Panc1 (cell line): ENCODE measurements at regions not wholly inside any gene's neighbourhood (a gene's known extent, or its start where the extent isn't known, plus 50 kb on each side); places are given as distances from the start of the nearest gene placed in this dataset.

Experiments used
- ATAC-seq: fragments of 200-7000 bp; cut with Tn5 transposase; 2 replicates; pipeline ENCODE4 v1.9.1; 2020; ENCODE audit warnings: mild to moderate bottlenecking, moderate library complexity
- BruUV-seq: library from RNA; stranded (reverse); fragments of 400-500 nt; replicated peaks from 2 replicates; lab custom pipeline; 2021; lab: Mats Ljungman, UMichigan
- CTCF ChIA-PET: fragments of 300-600 bp; sonication (Branson Sonifier 250); formaldehyde crosslinking; loops from one replicate; lab custom pipeline; 2022; ENCODE audit warnings: antibody characterized with exemption; lab: Charles Lee
- POLR2A ChIA-PET: fragments of 300-600 bp; sonication (Branson Sonifier 250); formaldehyde crosslinking; loops from one replicate; lab custom pipeline; 2022; ENCODE audit warnings: antibody characterized with exemption; lab: Charles Lee
- DNase-seq: peaks from one replicate; pipeline ENCODE4 v3.0.0-alpha.2; 2010; ENCODE audit warnings: low read depth, low spot score
- H3K27ac ChIP-seq: 2 replicates; pipeline ENCODE4 v1.5.1; 2011; ENCODE audit warnings: mild to moderate bottlenecking, low read length, inconsistent platforms
- H3K27me3 ChIP-seq: fragments of 200-500 bp; sonication (Bioruptor generic); 2 replicates; pipeline ENCODE4 v1.6.0; 2014; ENCODE audit warnings: low read length, inconsistent platforms; ENCODE audit not compliant: control insufficient read depth, insufficient read depth
- H3K36me3 ChIP-seq: fragments of 200-500 bp; sonication (Bioruptor generic); 2 replicates; pipeline ENCODE4 v1.5.1; 2014; ENCODE audit warnings: inconsistent platforms, mild to moderate bottlenecking, low read length, moderate library complexity; ENCODE audit not compliant: control insufficient read depth, insufficient read depth
- H3K4me1 ChIP-seq: 2 replicates; pipeline ENCODE4 v1.5.1; 2011; ENCODE audit warnings: inconsistent platforms, mild to moderate bottlenecking, low read length, moderate library complexity; ENCODE audit not compliant: control insufficient read depth, insufficient read depth
- H3K4me3 ChIP-seq, 2 experiments: 2 replicates each; pipeline ENCODE4 v1.5.1; 2011 to 2012; ENCODE audit warnings: low read depth in 2 of 2, low read length in 2 of 2, mild to moderate bottlenecking in 2 of 2, inconsistent platforms in 1 of 2, moderate library complexity in 1 of 2
- H3K9me3 ChIP-seq: fragments of 200-500 bp; sonication (Bioruptor generic); 2 replicates; pipeline ENCODE4 v1.5.1; 2014; ENCODE audit warnings: low read depth, mild to moderate bottlenecking, inconsistent platforms, low read length, moderate library complexity; ENCODE audit not compliant: control insufficient read depth, insufficient read depth
- CTCF ChIP-seq: fragments of 450-650 bp; IDR thresholded peaks from 2 replicates; pipeline ENCODE4 v1.5.1; 2017; ENCODE audit warnings: mild to moderate bottlenecking
- POLR2AphosphoS5 ChIP-seq: IDR thresholded peaks from 2 replicates; pipeline ENCODE4 v1.6.1; 2012; ENCODE audit warnings: mild to moderate bottlenecking, low read depth, low read length, moderate library complexity
- REST ChIP-seq, 2 experiments: IDR thresholded peaks; 2 replicates each; pipeline ENCODE4 v1.6.1; 2011 to 2012; ENCODE audit warnings: low read depth in 2 of 2, control low read depth in 1 of 2, low read length in 1 of 2, mild to moderate bottlenecking in 1 of 2, moderate library complexity in 1 of 2; ENCODE audit not compliant: insufficient read depth in 1 of 2
- SIN3A ChIP-seq: IDR thresholded peaks from 2 replicates; pipeline ENCODE4 v1.6.1; 2012; ENCODE audit warnings: low read depth, mild to moderate bottlenecking, low read length, moderate library complexity, borderline replicate concordance; ENCODE audit not compliant: insufficient read depth
- TCF7L2 ChIP-seq: IDR thresholded peaks from 2 replicates; pipeline ENCODE4 v1.6.1; 2011; ENCODE audit warnings: mild to moderate bottlenecking, low read depth, low read length, inconsistent platforms
- in situ Hi-C: cut with HindIII; loops from 2 replicates; pipeline ENCODE4 v1.10.0; 2016; ENCODE audit warnings: low sequenced_read_pairs, low pct_unique_long_range_greater_than_20kb
- intact Hi-C: fragments of 100-400 bp; cut with micrococcal nuclease; formaldehyde crosslinking; loops from one replicate; pipeline ENCODE4 v1.10.0; 2022; ENCODE audit not compliant: unreplicated experiment

GRCh38 chr7:19439517-19439916, 269.3 kb downstream of the POLR1F start:
- Histone ChIP-seq H3K27me3 (no peaks in the 10 kb centered on the region), H3K36me3 (no peaks in the 10 kb centered on the region), H3K4me3 (no peak overlapping the region), H3K4me1 (no peaks in the 10 kb centered on the region), H3K9me3 (peaks cover 5% of the 10 kb centered on the region; the same call in 1 of the 2 replicates), H3K27ac (no peak overlapping the region)
- no TSS peak for BruUV-seq
- POLR2A ChIA-PET, result no interaction called here
- in situ Hi-C loops, result no loop called here
- no peak for ATAC-seq
- CTCF ChIA-PET, result no interaction called here
- DNase-seq, result no peak
- intact Hi-C loops, result no loop called here
- no peak for TF ChIP-seq CTCF
- no peak for TF ChIP-seq REST (IDR thresholded peaks at IDR 0.05; ENCODE audit: insufficient read depth in 1 of 2, low read depth in 2 of 2, low read length in 1 of 2)
- TF ChIP-seq POLR2AphosphoS5, result no peak
- no peak for TF ChIP-seq TCF7L2
- no peak for TF ChIP-seq SIN3A

GRCh38 chr7:19437446-19437845, 271.4 kb downstream of the POLR1F start:
- CTCF ChIA-PET, result no interaction called here
- POLR2A ChIA-PET, result interaction anchor here (0.6 kb wide), 2 partner anchors 11 to 747 kb away, joined by 3 to 7 read pairs; no protein-coding TSS in a partner anchor
- in situ Hi-C loops, result no loop called here

More at GRCh38 chr7:19437446-19437845, 271.4 kb downstream of the POLR1F start:
- intact Hi-C loops, result no loop called here
- DNase-seq, result no peak
- ATAC-seq, result no peak
- Histone ChIP-seq H3K27me3 (no peaks in the 10 kb centered on the region), H3K4me3 (no peak overlapping the region), H3K27ac (no peak overlapping the region), H3K9me3 (no peaks in the 10 kb centered on the region; the same call in 1 of the 2 replicates), H3K36me3 (no peaks in the 10 kb centered on the region), H3K4me1 (no peaks in the 10 kb centered on the region)
- no TSS peak for BruUV-seq
- TF ChIP-seq TCF7L2 (no peak), POLR2AphosphoS5 (no peak), SIN3A (no peak), CTCF (no peak), REST (IDR thresholded peaks at IDR 0.05; ENCODE audit: insufficient read depth in 1 of 2, low read depth in 2 of 2, low read length in 1 of 2) (no peak)
